ENCODE measurements at regions not wholly inside any gene's neighbourhood (a gene's known extent, or its start where the extent isn't known, plus 50 kb on each side); places are given as distances from the start of the nearest gene placed in this dataset.
"Not testable (repeated sequence)": the region's sequence is repeated elsewhere in the genome, so short reads cannot be mapped to it uniquely, and the experiment has no call there.

GRCh38 chr10:120217736-120218135, 239.3 kb upstream of the PLPP4 start:
- H3K27ac ChIP-seq (replicated peaks; ENCODE audit: low read length): no peak overlapping the region
- no peak overlapping the region for H2BK12ac ChIP-seq (ENCODE audit: low read length)
- no peaks in the 10 kb centered on the region for H3K27me3 ChIP-seq (ENCODE audit: control insufficient read depth in 3 of 3, insufficient read depth in 3 of 3, low read depth in 1 of 3, low read length in 3 of 3)
- H4K8ac ChIP-seq (ENCODE audit: low read depth, low read length): no peak overlapping the region
- H3K9ac ChIP-seq (ENCODE audit: low read depth, low read length, poor library complexity): no peak overlapping the region
- no peak overlapping the region for H3K14ac ChIP-seq (ENCODE audit: low read length)
- no peak for DNase-seq (ENCODE audit: low spot score)
- no peak overlapping the region for H2AK5ac ChIP-seq (ENCODE audit: low read depth, low read length)
- H3K79me1 ChIP-seq (ENCODE audit: low read depth, low read length): no peaks in the 10 kb centered on the region
- no peak overlapping the region for H3K18ac ChIP-seq (ENCODE audit: low read length)
- H3K4me2 ChIP-seq (ENCODE audit: insufficient read depth, low read length, poor library complexity, severe bottlenecking): no peak overlapping the region
- no peak overlapping the region for H2BK120ac ChIP-seq (ENCODE audit: low read depth, low read length)
- no peak overlapping the region for H4K91ac ChIP-seq (ENCODE audit: low read depth, low read length, poor library complexity)
- no peaks in the 10 kb centered on the region for H3K4me1 ChIP-seq (ENCODE audit: control insufficient read depth in 2 of 2, insufficient read depth in 1 of 2, low read depth in 1 of 2, low read length in 2 of 2)
- WGBS, 2 donors (ENCODE audit: extremely low coverage in 2 of 2, insufficient read length in 2 of 2, insufficient replicate concordance in 1 of 2): no CpG with 5 or more reads among the region's 3 CpGs
- H3K36me3 ChIP-seq (replicated peaks in 1 of 2; ENCODE audit: control insufficient read depth in 2 of 2, insufficient read depth in 2 of 2, low read length in 2 of 2): no peaks in the 10 kb centered on the region
- no peak overlapping the region for H3K4ac ChIP-seq (ENCODE audit: low read length)
- H2BK15ac ChIP-seq (ENCODE audit: low read length): no peak overlapping the region
- H3K9me3 ChIP-seq (replicated peaks in 1 of 2; ENCODE audit: control insufficient read depth in 2 of 2, insufficient read depth in 1 of 2, low read depth in 1 of 2, low read length in 2 of 2): peaks cover 0 to 2% of the 10 kb centered on the region in 2 donors
- H2AFZ ChIP-seq (ENCODE audit: low read length): no peak overlapping the region
- H3K4me3 ChIP-seq (ENCODE audit: low read length in 2 of 2): no peak overlapping the region
- no peak overlapping the region for H3K23ac ChIP-seq (ENCODE audit: low read depth, low read length, poor library complexity)
- H2BK5ac ChIP-seq (ENCODE audit: low read length): no peak overlapping the region

GRCh38 chr10:120221873-120222485, 235.0 kb upstream of the PLPP4 start:
- no peak for DNase-seq (ENCODE audit: low spot score)

GRCh38 chr10:120229641-120230040, 227.4 kb upstream of the PLPP4 start:
- H3K4ac ChIP-seq (ENCODE audit: low read length): no peak overlapping the region
- H3K27me3 ChIP-seq (ENCODE audit: control insufficient read depth in 3 of 3, insufficient read depth in 3 of 3, low read depth in 1 of 3, low read length in 3 of 3): no peaks in the 10 kb centered on the region
- H3K9ac ChIP-seq (ENCODE audit: low read depth, low read length, poor library complexity): no peak overlapping the region
- H2BK12ac ChIP-seq (ENCODE audit: low read length): no peak overlapping the region
- H3K4me1 ChIP-seq (ENCODE audit: control insufficient read depth in 2 of 2, insufficient read depth in 1 of 2, low read depth in 1 of 2, low read length in 2 of 2): no peaks in the 10 kb centered on the region
- no peak overlapping the region for H2BK15ac ChIP-seq (ENCODE audit: low read length)
- no peak overlapping the region for H3K14ac ChIP-seq (ENCODE audit: low read length)
- no peak overlapping the region for H2BK120ac ChIP-seq (ENCODE audit: low read depth, low read length)
- H3K9me3 ChIP-seq (replicated peaks in 1 of 2; ENCODE audit: control insufficient read depth in 2 of 2, insufficient read depth in 1 of 2, low read depth in 1 of 2, low read length in 2 of 2): no peaks in the 10 kb centered on the region
- H4K8ac ChIP-seq (ENCODE audit: low read depth, low read length): no peak overlapping the region
- no peaks in the 10 kb centered on the region for H3K36me3 ChIP-seq (replicated peaks in 1 of 2; ENCODE audit: control insufficient read depth in 2 of 2, insufficient read depth in 2 of 2, low read length in 2 of 2)
- no peak overlapping the region for H3K23ac ChIP-seq (ENCODE audit: low read depth, low read length, poor library complexity)
- no peak overlapping the region for H3K4me2 ChIP-seq (ENCODE audit: insufficient read depth, low read length, poor library complexity, severe bottlenecking)
- H3K27ac ChIP-seq (replicated peaks; ENCODE audit: low read length): no peak overlapping the region
- no peaks in the 10 kb centered on the region for H3K79me1 ChIP-seq (ENCODE audit: low read depth, low read length)
- DNase-seq (ENCODE audit: low spot score): no peak
- H2AK5ac ChIP-seq (ENCODE audit: low read depth, low read length): no peak overlapping the region
- WGBS, 2 donors (ENCODE audit: extremely low coverage in 2 of 2, insufficient read length in 2 of 2, insufficient replicate concordance in 1 of 2): no CpG with 5 or more reads among the region's 4 CpGs
- H2AFZ ChIP-seq (ENCODE audit: low read length): no peak overlapping the region
- H4K91ac ChIP-seq (ENCODE audit: low read depth, low read length, poor library complexity): no peak overlapping the region
- H3K4me3 ChIP-seq (ENCODE audit: low read length in 2 of 2): no peak overlapping the region
- no peak overlapping the region for H3K18ac ChIP-seq (ENCODE audit: low read length)
- H2BK5ac ChIP-seq (ENCODE audit: low read length): no peak overlapping the region

More at GRCh38 chr10:120221873-120222485, 235.0 kb upstream of the PLPP4 start:
- Histone ChIP-seq H3K27me3 (ENCODE audit: control insufficient read depth in 3 of 3, insufficient read depth in 3 of 3, low read depth in 1 of 3, low read length in 3 of 3) (no peaks in the 10 kb centered on the region), H3K4me1 (ENCODE audit: control insufficient read depth in 2 of 2, insufficient read depth in 1 of 2, low read depth in 1 of 2, low read length in 2 of 2) (no peaks in the 10 kb centered on the region), H3K14ac (ENCODE audit: low read length) (no peak overlapping the region), H3K9ac (ENCODE audit: low read depth, low read length, poor library complexity) (no peak overlapping the region), H3K9me3 (replicated peaks in 1 of 2; ENCODE audit: control insufficient read depth in 2 of 2, insufficient read depth in 1 of 2, low read depth in 1 of 2, low read length in 2 of 2) (no peaks in the 10 kb centered on the region), H3K4me2 (ENCODE audit: insufficient read depth, low read length, poor library complexity, severe bottlenecking) (no peak overlapping the region), H2BK15ac (ENCODE audit: low read length) (no peak overlapping the region), H4K91ac (ENCODE audit: low read depth, low read length, poor library complexity) (no peak overlapping the region), H3K36me3 (replicated peaks in 1 of 2; ENCODE audit: control insufficient read depth in 2 of 2, insufficient read depth in 2 of 2, low read length in 2 of 2) (no peaks in the 10 kb centered on the region), H2AFZ (ENCODE audit: low read length) (no peak overlapping the region), H2AK5ac (ENCODE audit: low read depth, low read length) (no peak overlapping the region), H2BK5ac (ENCODE audit: low read length) (no peak overlapping the region), H3K18ac (ENCODE audit: low read length) (no peak overlapping the region), H2BK120ac (ENCODE audit: low read depth, low read length) (no peak overlapping the region), H4K8ac (ENCODE audit: low read depth, low read length) (no peak overlapping the region), H3K79me1 (ENCODE audit: low read depth, low read length) (no peaks in the 10 kb centered on the region), H3K27ac (replicated peaks; ENCODE audit: low read length) (no peak overlapping the region), H3K23ac (ENCODE audit: low read depth, low read length, poor library complexity) (no peak overlapping the region), H3K4me3 (ENCODE audit: low read length in 2 of 2) (no peak overlapping the region), H3K4ac (ENCODE audit: low read length) (no peak overlapping the region), H2BK12ac (ENCODE audit: low read length) (no peak overlapping the region)
- WGBS, 2 donors (ENCODE audit: extremely low coverage in 2 of 2, insufficient read length in 2 of 2, insufficient replicate concordance in 1 of 2): no CpG with 5 or more reads among the region's 4 CpGs

- WGBS, 2 donors (ENCODE audit: extremely low coverage in 2 of 2, insufficient read length in 2 of 2, insufficient replicate concordance in 1 of 2): no CpG with 5 or more reads among the region's 12 CpGs
- H3K4me2 ChIP-seq (ENCODE audit: insufficient read depth, low read length, poor library complexity, severe bottlenecking); H4K91ac ChIP-seq (ENCODE audit: low read depth, low read length, poor library complexity); H2BK5ac ChIP-seq (ENCODE audit: low read length); H3K36me3 ChIP-seq (replicated peaks in 1 of 2; ENCODE audit: control insufficient read depth in 2 of 2, insufficient read depth in 2 of 2, low read length in 2 of 2); H2BK15ac ChIP-seq (ENCODE audit: low read length); DNase-seq (ENCODE audit: low spot score); H3K79me1 ChIP-seq (ENCODE audit: low read depth, low read length); H3K18ac ChIP-seq (ENCODE audit: low read length); H2AK5ac ChIP-seq (ENCODE audit: low read depth, low read length); H3K14ac ChIP-seq (ENCODE audit: low read length); H3K9me3 ChIP-seq (replicated peaks in 1 of 2; ENCODE audit: control insufficient read depth in 2 of 2, insufficient read depth in 1 of 2, low read depth in 1 of 2, low read length in 2 of 2); H2BK120ac ChIP-seq (ENCODE audit: low read depth, low read length); H3K23ac ChIP-seq (ENCODE audit: low read depth, low read length, poor library complexity); H4K8ac ChIP-seq (ENCODE audit: low read depth, low read length); H3K4me1 ChIP-seq (ENCODE audit: control insufficient read depth in 2 of 2, insufficient read depth in 1 of 2, low read depth in 1 of 2, low read length in 2 of 2); H3K27me3 ChIP-seq (ENCODE audit: control insufficient read depth in 3 of 3, insufficient read depth in 3 of 3, low read depth in 1 of 3, low read length in 3 of 3); H3K27ac ChIP-seq (replicated peaks; ENCODE audit: low read length); H3K9ac ChIP-seq (ENCODE audit: low read depth, low read length, poor library complexity); H2AFZ ChIP-seq (ENCODE audit: low read length); H3K4me3 ChIP-seq (ENCODE audit: low read length in 2 of 2); H2BK12ac ChIP-seq (ENCODE audit: low read length); H3K4ac ChIP-seq (ENCODE audit: low read length): not testable (repeated sequence)
Observed at GRCh38 chr10:120239695-120240094, 217.3 kb upstream of the PLPP4 start.
